Superior temporal gyrus (tissue), 1 donor: ENCODE measurements at regions not wholly inside any gene's neighbourhood (a gene's known extent, or its start where the extent isn't known, plus 50 kb on each side); places are given as distances from the start of the nearest gene placed in this dataset.

Experiments used
- DNase-seq: peaks from one replicate; pipeline ENCODE4 v3.0.0-alpha.2; 2016; ENCODE audit errors: extremely low spot score

GRCh38 chr6:45830441-45831139, 185.1 kb downstream of the CLIC5 start:
- no peak for DNase-seq

GRCh38 chr6:45829873-45830272, 185.8 kb downstream of the CLIC5 start:
- DNase-seq: no peak

GRCh38 chr6:45827952-45828530, 187.6 kb downstream of the CLIC5 start:
- no peak for DNase-seq

GRCh38 chr6:45822873-45823272, 192.8 kb downstream of the CLIC5 start:
- DNase-seq: no peak

GRCh38 chr6:45822246-45822812, 193.3 kb downstream of the CLIC5 start:
- DNase-seq: no peak

GRCh38 chr6:45818655-45819054, 197.0 kb downstream of the CLIC5 start:
- no peak for DNase-seq

GRCh38 chr6:45816674-45817297, 198.9 kb downstream of the CLIC5 start:
- DNase-seq: no peak

- DNase-seq: no peak
Measured at GRCh38 chr6:45815466-45816125, 200.1 kb downstream of the CLIC5 start.

- no peak for DNase-seq
Measured at GRCh38 chr6:45814772-45815171, 200.9 kb downstream of the CLIC5 start.

- no peak for DNase-seq
Measured at GRCh38 chr6:45813943-45814342, 201.7 kb downstream of the CLIC5 start.

- DNase-seq: peak; percentile 77
Measured at GRCh38 chr6:45812922-45813321, 202.7 kb downstream of the CLIC5 start.

- no peak for DNase-seq
Measured at GRCh38 chr6:45808917-45809316, 206.7 kb downstream of the CLIC5 start.

- DNase-seq: no peak
Measured at GRCh38 chr6:45808042-45808645, 207.5 kb downstream of the CLIC5 start.

GRCh38 chr6:45807311-45808041, 208.2 kb downstream of the CLIC5 start:
- no peak for DNase-seq

- no peak for DNase-seq
Measured at GRCh38 chr6:45806172-45806571, 209.5 kb downstream of the CLIC5 start.

- DNase-seq: no peak
Measured at GRCh38 chr6:45803071-45803470, 212.6 kb downstream of the CLIC5 start.

- no peak for DNase-seq
Measured at GRCh38 chr6:45801471-45802289, 214.0 kb downstream of the CLIC5 start.

- DNase-seq: no peak
Measured at GRCh38 chr6:45800911-45801310, 214.7 kb downstream of the CLIC5 start.

GRCh38 chr6:45795678-45796077, 220.0 kb downstream of the CLIC5 start:
- no peak for DNase-seq

- no peak for DNase-seq
Measured at GRCh38 chr6:45794465-45794864, 221.2 kb downstream of the CLIC5 start.
